Large intestine (tissue), 3 donors: ENCODE measurements at regions not wholly inside any gene's neighbourhood (a gene's known extent, or its start where the extent isn't known, plus 50 kb on each side); places are given as distances from the start of the nearest gene placed in this dataset.
"Not testable (repeated sequence)": the region's sequence is repeated elsewhere in the genome, so short reads cannot be mapped to it uniquely, and the experiment has no call there.

Experiments
- DNase-seq, 2 donors: peaks; one replicate each; pipeline versions ENCODE4 v3.0.0 to v3.0.0-alpha.2; 2013
- H3K27ac ChIP-seq: one replicate; pipeline ENCODE4 v1.5.1; 2013; ENCODE audit warnings: low read length
- H3K27me3 ChIP-seq: 2 replicates; pipeline ENCODE4 v1.6.1; 2013; ENCODE audit warnings: low read length; ENCODE audit not compliant: control insufficient read depth, insufficient read depth
- H3K36me3 ChIP-seq: 2 replicates; pipeline ENCODE4 v1.6.1; 2013; ENCODE audit warnings: low read length; ENCODE audit not compliant: control insufficient read depth, insufficient read depth
- H3K4me1 ChIP-seq: one replicate; pipeline ENCODE4 v1.6.1; 2013; ENCODE audit warnings: low read length; ENCODE audit not compliant: control insufficient read depth, insufficient read depth
- H3K4me3 ChIP-seq: one replicate; pipeline ENCODE4 v1.5.1; 2013; ENCODE audit warnings: low read length
- H3K9me3 ChIP-seq: one replicate; pipeline ENCODE4 v1.6.1; 2013; ENCODE audit warnings: mild to moderate bottlenecking, low read depth, low read length, moderate library complexity; ENCODE audit not compliant: control insufficient read depth
- WGBS: methylation state at CpG from one replicate; pipeline ENCODE4 v1.1.5; 2013; ENCODE audit warnings: low lambda C conversion rate; ENCODE audit not compliant: insufficient coverage; 5-methylcytosine and 5-hydroxymethylcytosine counted together

DNA sequence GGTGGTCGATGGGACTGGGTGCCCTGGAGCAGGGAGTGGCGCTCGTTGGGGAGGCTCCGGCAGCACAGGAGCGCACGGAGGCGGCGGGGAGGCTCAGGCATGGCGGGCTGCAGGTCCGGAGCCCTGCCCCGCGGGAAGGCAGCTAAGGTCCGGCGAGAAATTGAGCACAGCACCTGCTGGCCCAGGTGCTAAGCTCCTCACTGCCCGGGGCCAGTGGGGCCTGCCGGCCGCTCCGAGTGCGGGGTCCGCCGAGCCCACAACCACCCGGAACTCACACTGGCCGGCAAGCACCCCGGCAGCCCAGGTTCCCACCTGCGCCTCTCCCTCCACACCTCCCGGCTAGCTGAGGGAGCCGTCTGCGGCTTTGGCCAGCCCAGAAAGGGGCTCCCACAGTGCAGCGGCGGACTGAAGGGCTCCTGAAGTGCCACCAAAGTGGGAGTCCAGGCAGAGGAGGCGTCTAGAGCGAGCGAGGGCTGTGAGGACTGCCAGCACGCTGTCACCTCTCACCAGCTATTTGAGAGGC, 88.8 kb upstream of the EEF2KMT start:
- DNase-seq: no peak

DNA sequence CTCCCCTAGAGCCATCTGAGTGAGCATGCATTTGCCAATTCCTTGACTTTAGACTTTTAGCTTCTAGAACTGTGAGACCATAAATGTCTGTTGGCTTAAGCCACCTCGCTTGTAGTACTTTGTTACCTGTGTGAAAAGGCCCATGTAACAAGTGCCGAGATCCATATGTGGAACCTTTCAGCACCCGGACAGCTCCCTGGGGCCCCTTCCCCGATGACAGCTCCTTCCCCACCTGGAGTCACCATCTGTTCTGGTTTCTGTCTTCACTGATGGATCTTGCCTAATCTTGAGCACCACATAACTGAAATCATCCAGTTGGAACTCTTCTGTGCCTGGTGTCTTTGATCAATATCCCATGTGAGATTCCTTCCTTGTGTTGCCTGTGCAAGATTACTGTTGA, 78.9 kb upstream of the EEF2KMT start:
- Histone ChIP-seq H3K4me3 (no peak overlapping the region), H3K4me1 (no peaks in the 10 kb centered on the region), H3K36me3 (no peaks in the 10 kb centered on the region), H3K9me3 (peaks cover 4% of the 10 kb centered on the region), H3K27me3 (no peaks in the 10 kb centered on the region), H3K27ac (no peak overlapping the region)
- WGBS: no CpG with 5 or more reads among the region's 4 CpGs
- DNase-seq: no peak

More for the DNA sequence above, 88.8 kb upstream of the EEF2KMT start:
- Histone ChIP-seq H3K4me3 (no peak overlapping the region), H3K4me1 (no peaks in the 10 kb centered on the region), H3K27ac (no peak overlapping the region), H3K36me3 (no peaks in the 10 kb centered on the region), H3K9me3 (no peaks in the 10 kb centered on the region), H3K27me3 (no peaks in the 10 kb centered on the region)
- no CpG with 5 or more reads among the region's 34 CpGs for WGBS

DNA sequence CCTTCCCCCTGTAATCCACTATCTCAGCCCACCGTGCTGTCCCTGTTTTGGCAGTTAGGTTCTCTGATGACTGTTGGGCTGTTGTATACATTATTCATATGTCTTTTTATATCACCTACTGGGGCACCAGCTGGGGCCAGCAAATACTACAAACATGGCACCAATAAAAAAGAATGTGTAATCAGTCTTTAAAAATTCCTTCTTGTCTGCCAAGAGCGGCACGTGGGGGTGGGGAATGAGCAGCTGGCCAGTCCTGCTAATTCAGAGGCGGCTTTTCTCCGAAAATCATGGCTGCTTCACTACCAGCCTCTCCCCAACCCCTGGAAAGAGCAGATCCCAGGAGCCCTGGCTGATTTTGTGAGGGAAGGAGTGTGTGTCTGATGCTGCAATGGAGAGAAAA, 77.7 kb upstream of the EEF2KMT start:
- Histone ChIP-seq H3K9me3 (peaks cover 4% of the 10 kb centered on the region), H3K27ac (no peak overlapping the region), H3K4me3 (no peak overlapping the region), H3K36me3 (no peaks in the 10 kb centered on the region), H3K4me1 (no peaks in the 10 kb centered on the region), H3K27me3 (no peaks in the 10 kb centered on the region)
- no peak for DNase-seq
- no CpG with 5 or more reads among the region's 5 CpGs for WGBS

DNA sequence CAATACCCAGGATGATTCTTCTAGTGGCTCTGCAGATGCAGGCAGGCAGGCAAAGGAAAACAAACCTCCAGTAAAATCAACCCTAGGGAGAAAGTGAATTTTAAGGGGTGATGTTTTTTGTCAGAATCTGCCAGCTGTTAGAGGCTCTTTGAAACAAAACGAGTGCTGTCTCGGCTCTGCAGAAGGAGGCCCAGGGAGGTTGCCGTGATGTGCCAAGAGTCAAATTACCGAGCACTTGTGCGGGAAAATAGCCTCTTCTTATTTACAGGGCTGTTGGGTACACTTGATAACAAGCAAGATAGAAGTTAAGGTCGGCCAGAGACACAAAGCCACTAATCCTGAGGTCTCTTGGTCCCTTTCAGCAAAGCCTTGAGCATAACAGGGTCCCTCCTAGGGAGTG, 68.9 kb upstream of the EEF2KMT start:
- H3K4me1 ChIP-seq: no peaks in the 10 kb centered on the region
- DNase-seq: no peak

DNA sequence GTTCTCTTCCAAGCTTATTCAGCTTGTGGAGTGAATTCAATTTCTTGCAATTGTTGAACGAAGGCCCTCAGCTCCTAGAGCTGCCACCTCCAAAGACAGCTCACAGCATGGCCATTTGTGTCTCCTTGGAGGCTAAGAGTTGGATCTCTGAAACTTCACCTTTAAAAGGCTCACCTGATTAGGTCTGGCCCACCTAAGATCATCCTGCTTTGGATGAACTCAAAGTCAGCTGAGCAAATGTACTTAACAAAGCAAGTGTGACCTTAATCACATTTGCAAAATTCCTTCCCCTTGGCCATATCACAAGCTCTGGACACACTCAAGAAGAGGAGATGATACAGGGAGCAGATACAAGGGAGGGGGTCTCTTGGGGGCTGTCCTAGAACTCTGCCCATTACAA, 67.8 kb upstream of the EEF2KMT start:
- DNase-seq, H3K27me3 ChIP-seq, H3K4me1 ChIP-seq, H3K9me3 ChIP-seq, H3K27ac ChIP-seq, H3K4me3 ChIP-seq, H3K36me3 ChIP-seq: not testable (repeated sequence)
- no CpG with 5 or more reads among the region's 1 CpG for WGBS

More for the DNA sequence above, 68.9 kb upstream of the EEF2KMT start:
- Histone ChIP-seq H3K9me3 (no peaks in the 10 kb centered on the region), H3K27me3 (no peaks in the 10 kb centered on the region), H3K27ac (no peak overlapping the region), H3K36me3 (no peaks in the 10 kb centered on the region), H3K4me3 (no peak overlapping the region)
- no CpG with 5 or more reads among the region's 6 CpGs for WGBS

DNA sequence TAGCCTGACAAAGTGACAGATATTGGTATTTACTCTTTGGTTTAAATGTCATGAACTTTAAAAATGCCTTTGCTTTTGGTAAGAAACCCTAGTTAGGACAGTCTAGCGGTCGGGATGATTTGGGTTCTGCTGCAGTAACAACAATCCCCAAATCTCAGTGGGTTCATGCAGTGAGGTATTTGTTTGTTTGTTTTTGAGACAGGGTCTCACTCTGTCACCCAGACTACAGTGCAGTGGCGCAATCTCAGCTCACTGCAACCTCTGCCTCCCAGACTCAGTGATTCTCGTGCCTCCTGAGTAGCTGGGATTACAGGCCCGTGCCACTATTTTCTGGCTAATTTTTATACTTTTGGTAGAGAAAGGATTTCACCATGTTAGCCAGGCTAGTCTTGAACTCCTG, 65.2 kb upstream of the EEF2KMT start:
- not testable (repeated sequence) for H3K27me3 ChIP-seq, H3K4me1 ChIP-seq, H3K27ac ChIP-seq, H3K9me3 ChIP-seq, H3K4me3 ChIP-seq, DNase-seq, H3K36me3 ChIP-seq
- WGBS: no CpG with 5 or more reads among the region's 5 CpGs

DNA sequence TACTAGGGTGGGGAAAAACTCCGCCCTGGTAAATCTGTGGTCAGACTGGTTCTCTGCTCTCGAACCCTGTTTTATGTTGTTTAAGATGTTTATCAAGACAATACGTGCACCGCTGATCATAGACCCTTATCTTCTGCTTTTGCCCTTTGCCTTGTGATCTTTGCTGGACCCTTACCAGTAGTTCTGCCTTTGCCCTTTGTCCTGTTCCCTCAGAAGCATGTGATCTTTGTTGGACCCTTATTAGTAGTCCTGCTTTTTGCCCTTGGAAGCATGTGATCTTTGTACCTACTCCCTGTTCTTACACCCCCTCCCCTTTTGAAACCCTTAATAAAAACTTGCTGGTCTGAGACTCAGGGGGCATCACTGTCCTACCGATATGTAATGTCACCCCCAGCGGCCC, 64.3 kb upstream of the EEF2KMT start:
- DNase-seq, H3K4me1 ChIP-seq, H3K27ac ChIP-seq, H3K27me3 ChIP-seq, H3K4me3 ChIP-seq, H3K36me3 ChIP-seq, H3K9me3 ChIP-seq: not testable (repeated sequence)
- no CpG with 5 or more reads among the region's 6 CpGs for WGBS

DNA sequence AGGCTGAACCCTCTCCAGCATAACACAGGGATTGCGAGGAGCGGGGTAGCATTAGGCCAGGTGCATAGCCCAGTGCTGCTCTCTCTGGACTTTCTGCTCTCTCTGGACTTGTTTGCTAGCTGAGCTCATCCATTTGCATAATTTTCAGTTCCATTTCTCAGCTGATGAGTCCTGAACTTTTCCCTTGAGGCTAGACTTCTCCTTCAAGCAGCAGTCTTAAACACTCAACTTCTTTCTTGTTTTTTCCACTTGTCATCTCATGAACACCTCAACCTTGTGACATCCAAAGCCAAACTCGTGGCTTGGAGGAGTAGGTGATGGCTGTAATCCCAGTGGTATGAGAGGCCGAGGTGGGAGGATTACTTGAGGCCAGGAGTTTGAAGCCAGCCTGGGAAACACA, 62.4 kb upstream of the EEF2KMT start:
- not testable (repeated sequence) for H3K27ac ChIP-seq, H3K27me3 ChIP-seq, H3K4me3 ChIP-seq, H3K9me3 ChIP-seq, H3K36me3 ChIP-seq, H3K4me1 ChIP-seq, DNase-seq
- WGBS: no CpG with 5 or more reads among the region's 4 CpGs

DNA sequence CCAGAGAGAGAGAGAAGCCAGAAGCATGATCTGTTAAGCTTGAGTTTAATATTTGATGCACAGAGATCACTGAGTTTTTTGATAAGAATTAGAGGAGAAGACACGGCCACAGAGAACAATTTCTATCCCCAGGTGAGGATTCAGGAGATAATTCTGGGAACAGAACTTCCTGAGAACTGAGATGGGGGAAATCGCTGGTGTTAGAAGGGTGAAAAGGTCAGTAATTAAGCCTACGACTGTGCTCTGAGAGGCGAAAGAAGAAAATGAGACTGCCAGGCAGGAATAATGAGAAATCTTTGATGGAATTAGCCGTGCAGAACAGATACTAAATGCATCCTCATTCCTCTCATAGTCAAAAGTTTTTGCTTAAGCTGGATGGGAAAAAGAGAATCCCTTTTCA, 61.9 kb upstream of the EEF2KMT start:
- 43% methylated on average over 4 of the region's 5 CpGs for WGBS
- H3K9me3 ChIP-seq, H3K36me3 ChIP-seq, H3K27me3 ChIP-seq, H3K4me1 ChIP-seq, H3K27ac ChIP-seq, H3K4me3 ChIP-seq, DNase-seq: not testable (repeated sequence)

DNA sequence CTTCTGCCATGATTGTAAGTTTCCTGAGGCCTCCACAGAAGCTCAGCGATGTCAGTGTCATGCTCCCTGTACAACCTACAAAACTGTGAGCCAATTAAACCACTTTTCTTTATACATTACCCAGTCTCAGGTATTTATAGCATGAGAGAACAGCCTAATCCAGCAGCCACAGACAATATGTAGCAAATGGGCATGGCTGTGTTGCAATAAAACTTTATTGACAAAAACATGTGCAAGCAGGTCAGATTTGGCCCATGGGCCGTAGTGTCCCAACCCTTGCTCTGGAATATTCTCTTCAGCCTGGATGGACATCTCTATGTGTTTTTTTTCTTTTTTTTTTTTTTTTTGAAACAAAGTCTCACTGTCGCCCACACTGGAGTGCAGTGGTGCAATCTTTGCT, 60.9 kb upstream of the EEF2KMT start:
- Histone ChIP-seq H3K27me3 (no peaks in the 10 kb centered on the region), H3K9me3 (no peaks in the 10 kb centered on the region), H3K36me3 (no peaks in the 10 kb centered on the region), H3K4me3 (no peak overlapping the region), H3K4me1 (no peaks in the 10 kb centered on the region), H3K27ac (no peak overlapping the region)
- no peak for DNase-seq
- no CpG with 5 or more reads among the region's 3 CpGs for WGBS

DNA sequence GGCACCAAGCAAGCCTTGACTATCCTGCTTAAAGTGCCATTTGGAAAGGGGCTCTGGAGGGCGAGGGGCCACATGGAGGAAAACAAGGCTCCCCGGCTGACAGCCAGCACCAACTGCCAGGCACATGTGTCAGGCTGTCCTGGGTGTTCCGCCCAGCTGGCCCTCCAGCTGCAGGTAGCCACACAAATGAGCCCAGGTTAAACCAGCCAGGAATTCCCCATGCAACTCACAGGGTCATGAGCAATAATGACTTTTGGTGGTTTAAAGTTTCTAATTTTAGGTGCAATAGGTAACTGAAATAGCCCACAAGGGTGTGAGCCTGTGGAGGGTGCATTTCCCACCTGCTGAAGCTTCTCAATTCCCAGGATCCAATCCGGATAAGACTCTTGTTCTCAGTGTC, 58.9 kb upstream of the EEF2KMT start:
- DNase-seq, H3K9me3 ChIP-seq, H3K4me1 ChIP-seq, H3K4me3 ChIP-seq, H3K27ac ChIP-seq, H3K27me3 ChIP-seq, H3K36me3 ChIP-seq: not testable (repeated sequence)
- WGBS: no CpG with 5 or more reads among the region's 4 CpGs
